Panc1 (cell line): ENCODE measurements at regions not wholly inside any gene's neighbourhood (a gene's known extent, or its start where the extent isn't known, plus 50 kb on each side); places are given as distances from the start of the nearest gene placed in this dataset.

ENCODE experiments used
- ATAC-seq: fragments of 200-7000 bp; cut with Tn5 transposase; 2 replicates; pipeline ENCODE4 v1.9.1; 2020; ENCODE audit warnings: mild to moderate bottlenecking, moderate library complexity
- BruUV-seq: library from RNA; stranded (reverse); fragments of 400-500 nt; replicated peaks from 2 replicates; lab custom pipeline; 2021; lab: Mats Ljungman, UMichigan
- CTCF ChIA-PET: fragments of 300-600 bp; sonication (Branson Sonifier 250); formaldehyde crosslinking; loops from one replicate; lab custom pipeline; 2022; ENCODE audit warnings: antibody characterized with exemption; lab: Charles Lee
- POLR2A ChIA-PET: fragments of 300-600 bp; sonication (Branson Sonifier 250); formaldehyde crosslinking; loops from one replicate; lab custom pipeline; 2022; ENCODE audit warnings: antibody characterized with exemption; lab: Charles Lee
- DNase-seq: peaks from one replicate; pipeline ENCODE4 v3.0.0-alpha.2; 2010; ENCODE audit warnings: low read depth, low spot score
- H3K27ac ChIP-seq: 2 replicates; pipeline ENCODE4 v1.5.1; 2011; ENCODE audit warnings: mild to moderate bottlenecking, low read length, inconsistent platforms
- H3K27me3 ChIP-seq: fragments of 200-500 bp; sonication (Bioruptor generic); 2 replicates; pipeline ENCODE4 v1.6.0; 2014; ENCODE audit warnings: low read length, inconsistent platforms; ENCODE audit not compliant: control insufficient read depth, insufficient read depth
- H3K36me3 ChIP-seq: fragments of 200-500 bp; sonication (Bioruptor generic); 2 replicates; pipeline ENCODE4 v1.5.1; 2014; ENCODE audit warnings: inconsistent platforms, mild to moderate bottlenecking, low read length, moderate library complexity; ENCODE audit not compliant: control insufficient read depth, insufficient read depth
- H3K4me1 ChIP-seq: 2 replicates; pipeline ENCODE4 v1.5.1; 2011; ENCODE audit warnings: inconsistent platforms, mild to moderate bottlenecking, low read length, moderate library complexity; ENCODE audit not compliant: control insufficient read depth, insufficient read depth
- H3K4me3 ChIP-seq, 2 experiments: 2 replicates each; pipeline ENCODE4 v1.5.1; 2011 to 2012; ENCODE audit warnings: low read depth in 2 of 2, low read length in 2 of 2, mild to moderate bottlenecking in 2 of 2, inconsistent platforms in 1 of 2, moderate library complexity in 1 of 2
- H3K9me3 ChIP-seq: fragments of 200-500 bp; sonication (Bioruptor generic); 2 replicates; pipeline ENCODE4 v1.5.1; 2014; ENCODE audit warnings: low read depth, mild to moderate bottlenecking, inconsistent platforms, low read length, moderate library complexity; ENCODE audit not compliant: control insufficient read depth, insufficient read depth
- CTCF ChIP-seq: fragments of 450-650 bp; IDR thresholded peaks from 2 replicates; pipeline ENCODE4 v1.5.1; 2017; ENCODE audit warnings: mild to moderate bottlenecking
- POLR2AphosphoS5 ChIP-seq: IDR thresholded peaks from 2 replicates; pipeline ENCODE4 v1.6.1; 2012; ENCODE audit warnings: mild to moderate bottlenecking, low read depth, low read length, moderate library complexity
- REST ChIP-seq, 2 experiments: IDR thresholded peaks; 2 replicates each; pipeline ENCODE4 v1.6.1; 2011 to 2012; ENCODE audit warnings: low read depth in 2 of 2, control low read depth in 1 of 2, low read length in 1 of 2, mild to moderate bottlenecking in 1 of 2, moderate library complexity in 1 of 2; ENCODE audit not compliant: insufficient read depth in 1 of 2
- SIN3A ChIP-seq: IDR thresholded peaks from 2 replicates; pipeline ENCODE4 v1.6.1; 2012; ENCODE audit warnings: low read depth, mild to moderate bottlenecking, low read length, moderate library complexity, borderline replicate concordance; ENCODE audit not compliant: insufficient read depth
- TCF7L2 ChIP-seq: IDR thresholded peaks from 2 replicates; pipeline ENCODE4 v1.6.1; 2011; ENCODE audit warnings: mild to moderate bottlenecking, low read depth, low read length, inconsistent platforms
- in situ Hi-C: cut with HindIII; loops from 2 replicates; pipeline ENCODE4 v1.10.0; 2016; ENCODE audit warnings: low sequenced_read_pairs, low pct_unique_long_range_greater_than_20kb
- intact Hi-C: fragments of 100-400 bp; cut with micrococcal nuclease; formaldehyde crosslinking; loops from one replicate; pipeline ENCODE4 v1.10.0; 2022; ENCODE audit not compliant: unreplicated experiment

GRCh38 chr19:29001141-29001581 is 211.8 kb downstream of the UQCRFS1 start:
- ChIA-PET POLR2A (no interaction called here), CTCF (no interaction called here)
- TF ChIP-seq TCF7L2 (no peak), CTCF (no peak), REST (IDR thresholded peaks at IDR 0.05; ENCODE audit: insufficient read depth in 1 of 2, low read depth in 2 of 2, low read length in 1 of 2) (no peak), POLR2AphosphoS5 (no peak), SIN3A (no peak)
- in situ Hi-C loops = no loop called here
- Histone ChIP-seq H3K36me3 (no peaks in the 10 kb centered on the region), H3K9me3 (no peaks in the 10 kb centered on the region), H3K4me1 (no peaks in the 10 kb centered on the region), H3K4me3 (no peak overlapping the region), H3K27ac (no peak overlapping the region), H3K27me3 (no peaks in the 10 kb centered on the region)
- BruUV-seq = no TSS peak
- intact Hi-C loops = no loop called here
- ATAC-seq (no peak), DNase-seq (no peak)

- H3K4me1 ChIP-seq = no peaks in the 10 kb centered on the region
- no peak overlapping the region for H3K4me3 ChIP-seq
- DNase-seq = no peak
- no peaks in the 10 kb centered on the region for H3K9me3 ChIP-seq
- H3K27ac ChIP-seq = no peak overlapping the region
- in situ Hi-C loops = no loop called here
- no peaks in the 10 kb centered on the region for H3K27me3 ChIP-seq
- ChIA-PET POLR2A (no interaction called here), CTCF (no interaction called here)
- no peak for ATAC-seq
- TF ChIP-seq REST (IDR thresholded peaks at IDR 0.05; ENCODE audit: insufficient read depth in 1 of 2, low read depth in 2 of 2, low read length in 1 of 2) (no peak), POLR2AphosphoS5 (no peak), CTCF (no peak), TCF7L2 (no peak), SIN3A (no peak)
- BruUV-seq = no TSS peak
- intact Hi-C loops = no loop called here
- H3K36me3 ChIP-seq = no peaks in the 10 kb centered on the region
Observed at GRCh38 chr19:28999724-29000433, 213.1 kb downstream of the UQCRFS1 start.
